Ureter (tissue), 1 donor: ENCODE measurements at regions not wholly inside any gene's neighbourhood (a gene's known extent, or its start where the extent isn't known, plus 50 kb on each side); places are given as distances from the start of the nearest gene placed in this dataset.
"Not testable (repeated sequence)": the region's sequence is repeated elsewhere in the genome, so short reads cannot be mapped to it uniquely, and the experiment has no call there.

ENCODE experiments used
- DNase-seq: peaks from one replicate; pipeline ENCODE4 v3.0.0-alpha.2; 2020; ENCODE audit warnings: low spot score
- donor health status: DM: yes; HTN: yes; CAD: no.

DNA sequence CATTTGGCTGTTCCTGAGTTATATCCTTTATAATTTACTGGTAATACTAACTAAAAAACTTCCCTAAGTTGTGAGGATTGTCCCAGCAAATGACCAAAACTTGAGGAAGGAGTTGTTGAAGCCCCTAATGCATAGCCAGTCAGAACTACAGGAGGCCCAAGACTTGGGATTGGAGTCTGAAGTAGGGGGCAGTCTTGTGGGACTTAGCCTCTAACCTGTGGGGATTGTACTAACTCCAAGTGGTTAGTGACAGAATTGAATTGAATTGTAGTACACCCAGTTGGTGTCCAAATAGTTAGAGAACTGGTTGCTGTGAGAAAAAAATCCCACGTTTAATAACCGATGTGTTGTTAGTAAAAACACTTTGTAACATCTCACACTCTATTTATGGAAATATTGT is 1506.3 kb downstream of the ADGRL3 start:
- DNase-seq = no peak

- no peak for DNase-seq
Observed at GRCh38 chr4:62683799-62684566, 1483.9 kb downstream of the ADGRL3 start.

GRCh38 chr4:62676962-62677361 is 1476.8 kb downstream of the ADGRL3 start:
- no peak for DNase-seq

DNA sequence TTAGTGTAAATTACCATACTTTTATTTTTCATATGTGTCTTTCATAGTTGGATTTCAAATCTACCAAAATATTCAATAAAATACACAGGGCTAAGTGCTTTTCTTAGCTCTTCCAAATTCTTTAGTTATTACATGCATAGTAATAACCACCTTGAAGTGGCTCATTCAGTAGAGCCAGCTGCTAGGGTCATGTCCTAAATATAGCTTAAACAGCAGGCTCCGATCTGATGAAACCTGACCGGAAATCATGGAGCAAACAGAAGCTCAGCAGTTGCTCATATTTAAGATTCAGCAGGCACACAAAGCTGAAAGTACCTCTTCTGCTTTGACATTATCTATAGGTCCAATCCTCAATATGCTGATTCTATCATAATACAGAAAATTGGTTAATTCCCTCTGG is 1470.4 kb downstream of the ADGRL3 start:
- DNase-seq = no peak

GRCh38 chr4:62661821-62662220 is 1461.7 kb downstream of the ADGRL3 start:
- no peak for DNase-seq

DNA sequence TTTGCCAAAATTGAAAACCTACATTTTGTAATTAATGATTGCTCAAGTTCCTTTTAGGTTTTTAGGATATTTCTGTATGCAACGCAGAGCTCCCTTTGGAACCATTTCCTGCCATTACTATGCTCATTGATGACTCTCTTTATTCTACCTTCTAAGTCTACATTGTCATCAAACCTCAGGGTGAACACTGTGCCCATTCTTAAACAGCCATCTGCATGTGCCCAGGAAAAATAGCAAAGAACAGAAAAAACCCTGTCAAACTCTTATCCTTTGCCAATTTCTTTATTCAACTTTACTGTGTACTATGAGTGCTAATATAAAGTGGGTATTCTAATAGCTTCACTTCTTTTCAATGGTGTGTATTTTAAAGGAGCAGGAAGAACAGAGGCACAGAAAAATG is 1455.9 kb downstream of the ADGRL3 start:
- DNase-seq = no peak

- DNase-seq = no peak
Observed at GRCh38 chr4:62644372-62644771, 1444.2 kb downstream of the ADGRL3 start.

- DNase-seq = no peak
Observed at GRCh38 chr4:62640296-62640695, 1440.2 kb downstream of the ADGRL3 start.

DNA sequence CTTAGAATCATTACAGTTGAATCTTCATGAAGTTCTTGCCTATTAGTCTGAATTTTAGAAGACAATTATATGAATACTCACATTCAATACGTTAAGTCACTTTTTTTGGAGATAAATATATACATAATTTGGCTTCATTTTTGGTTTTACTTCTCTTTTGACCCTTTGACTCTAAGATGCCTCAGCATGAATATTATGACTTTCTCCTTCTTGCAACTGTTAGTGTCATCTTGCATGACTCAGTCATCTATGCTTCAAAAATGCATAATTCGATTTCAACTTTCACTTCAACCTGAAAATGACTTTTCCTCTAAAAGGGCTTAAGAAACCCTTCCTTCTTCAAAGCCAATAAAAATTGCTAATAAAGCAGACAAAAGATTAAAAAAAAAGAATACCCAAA is 1427.5 kb downstream of the ADGRL3 start:
- no peak for DNase-seq

GRCh38 chr4:62627141-62627540 is 1427.0 kb downstream of the ADGRL3 start:
- DNase-seq = no peak

DNA sequence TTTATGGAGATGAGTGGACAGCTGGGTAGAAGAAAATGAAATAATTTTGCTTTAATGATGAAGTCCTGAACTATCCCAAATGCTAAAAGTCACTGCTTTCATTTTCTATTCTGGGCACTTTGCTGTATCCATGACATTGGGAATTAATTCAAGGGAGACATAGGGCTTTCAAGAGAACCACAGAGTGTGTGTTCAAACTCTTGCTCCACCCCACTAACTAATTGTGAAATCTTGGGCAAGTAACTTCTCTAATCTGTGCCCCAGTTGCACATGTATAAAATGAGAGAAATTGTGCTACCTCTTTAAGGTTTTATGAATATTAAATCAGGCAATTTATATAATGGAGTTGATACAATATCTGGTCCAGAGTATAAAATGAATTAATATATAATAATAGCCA is 1422.0 kb downstream of the ADGRL3 start:
- DNase-seq = no peak

- DNase-seq = no peak
Observed at GRCh38 chr4:62619971-62620370, 1419.8 kb downstream of the ADGRL3 start.

DNA sequence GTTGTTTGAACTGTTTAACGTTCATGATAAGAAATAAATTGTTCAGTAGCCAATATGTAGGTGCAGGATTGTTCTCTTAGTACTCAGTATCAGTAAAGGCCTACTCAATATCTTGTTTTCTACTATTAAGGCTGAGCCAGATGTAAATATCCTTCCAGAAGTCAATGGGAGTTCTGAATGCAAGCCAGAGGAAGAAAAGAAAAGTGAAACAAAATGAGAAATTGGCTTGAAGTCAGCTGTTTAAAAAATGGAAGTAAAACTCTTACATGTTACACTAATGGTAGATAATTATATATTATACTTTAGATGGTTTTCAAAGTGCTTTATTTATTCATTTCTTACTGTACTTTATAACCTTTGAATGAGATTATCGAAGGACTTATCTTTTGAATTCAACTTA is 1417.9 kb downstream of the ADGRL3 start:
- DNase-seq = no peak

DNA sequence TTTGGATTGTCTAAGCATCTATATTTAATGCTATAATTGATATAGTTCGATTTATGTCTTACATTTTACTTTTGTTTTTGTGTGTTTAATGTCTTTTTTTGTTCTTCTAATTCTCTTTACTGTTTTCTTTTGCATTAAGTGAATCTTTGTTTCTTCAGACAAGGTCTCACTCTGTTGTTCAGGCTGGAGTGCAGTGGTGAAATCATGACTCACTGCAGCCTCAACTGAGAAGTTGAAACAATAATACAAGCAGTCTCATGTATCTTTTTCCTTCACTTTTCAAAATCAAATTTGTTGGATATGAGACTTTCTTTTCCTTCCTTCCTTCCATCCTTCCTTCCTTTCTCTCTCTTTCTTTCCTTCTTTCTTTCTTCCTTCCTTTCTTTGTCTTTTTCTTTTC is 1401.6 kb downstream of the ADGRL3 start:
- no peak for DNase-seq

DNA sequence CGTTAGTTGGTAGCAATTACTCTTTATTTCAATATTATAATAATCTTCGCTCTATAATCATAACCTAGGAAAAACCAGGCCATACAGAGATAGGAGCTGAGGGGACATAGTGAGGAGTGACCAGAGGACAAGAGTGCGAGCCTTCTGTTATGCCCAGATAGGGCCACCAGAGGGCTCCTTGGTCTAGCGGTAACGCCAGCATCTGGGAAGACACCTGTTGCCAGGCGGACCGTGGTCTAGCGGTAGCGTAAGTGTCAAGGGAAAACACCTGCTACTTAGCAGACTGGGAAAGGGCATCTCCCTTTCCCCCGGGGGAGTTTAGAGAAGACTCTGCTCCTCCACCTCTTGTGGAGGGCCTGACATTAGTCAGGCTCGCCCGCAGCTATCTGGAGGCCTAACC is 1395.1 kb downstream of the ADGRL3 start:
- DNase-seq = not testable (repeated sequence)

DNA sequence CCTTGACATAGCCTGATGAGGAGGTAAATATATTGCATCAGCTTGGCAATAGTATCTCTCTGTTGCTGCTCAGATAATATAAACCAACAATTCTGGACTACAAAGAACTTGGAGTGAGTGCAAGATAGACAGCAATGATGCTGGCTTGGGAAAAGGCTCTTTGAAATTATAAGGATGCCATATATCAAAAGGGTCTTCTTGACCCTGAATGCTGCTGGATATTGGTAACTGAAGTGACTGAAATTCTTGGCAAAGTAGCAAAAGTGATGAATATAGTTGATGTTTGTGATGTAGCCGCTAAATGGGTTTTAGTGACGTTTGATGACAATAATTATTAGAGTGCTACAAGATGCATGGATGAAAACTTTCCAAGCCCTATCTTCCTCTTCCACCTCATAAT is 1391.6 kb downstream of the ADGRL3 start:
- no peak for DNase-seq

- no peak for DNase-seq
Observed at GRCh38 chr4:62588671-62589070, 1388.5 kb downstream of the ADGRL3 start.

DNA sequence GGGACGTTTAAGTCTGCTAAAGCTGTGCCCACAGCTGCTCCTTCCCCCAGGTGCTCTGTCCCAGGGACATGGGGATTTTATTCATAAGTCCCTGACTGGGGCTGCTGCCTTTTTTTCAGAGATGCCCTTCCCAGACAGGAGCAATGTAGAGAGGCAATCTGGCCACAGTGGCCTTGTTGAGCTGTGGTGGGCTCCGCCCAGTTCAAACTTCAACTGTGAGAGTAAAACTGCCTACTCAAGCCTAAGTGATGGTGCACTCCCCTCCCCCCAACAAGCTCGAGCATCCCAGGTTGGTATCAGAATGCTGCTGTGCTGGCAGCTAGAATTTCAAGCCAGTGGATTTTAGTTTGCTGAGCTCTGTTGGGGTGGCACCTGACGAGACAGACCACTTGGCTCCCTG is 1371.4 kb downstream of the ADGRL3 start:
- no peak for DNase-seq

- DNase-seq = no peak
Observed at GRCh38 chr4:62560858-62561257, 1360.7 kb downstream of the ADGRL3 start.

DNA sequence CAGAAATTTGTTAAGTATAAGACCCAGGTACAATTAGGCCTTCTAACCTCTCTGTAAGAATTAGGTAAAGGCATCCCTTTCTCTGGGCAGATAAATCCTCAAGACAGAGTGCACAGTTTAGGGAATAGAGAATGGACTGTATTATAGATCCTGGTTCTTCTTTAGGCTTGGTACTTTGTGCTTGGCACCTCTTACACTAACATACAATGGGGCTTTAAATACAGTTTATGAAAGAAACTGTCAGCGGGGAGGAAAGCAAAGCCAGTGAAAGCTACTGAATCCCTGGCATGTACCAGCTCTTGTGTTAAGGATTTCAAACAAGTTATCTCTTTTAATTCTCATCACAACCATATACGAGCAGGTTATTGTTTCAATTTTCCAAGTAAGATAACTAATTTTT is 1350.0 kb downstream of the ADGRL3 start:
- no peak for DNase-seq

- no peak for DNase-seq
Observed at GRCh38 chr4:62549601-62550000, 1349.5 kb downstream of the ADGRL3 start.

- DNase-seq = no peak
Observed at GRCh38 chr4:62548765-62549164, 1348.6 kb downstream of the ADGRL3 start.

DNA sequence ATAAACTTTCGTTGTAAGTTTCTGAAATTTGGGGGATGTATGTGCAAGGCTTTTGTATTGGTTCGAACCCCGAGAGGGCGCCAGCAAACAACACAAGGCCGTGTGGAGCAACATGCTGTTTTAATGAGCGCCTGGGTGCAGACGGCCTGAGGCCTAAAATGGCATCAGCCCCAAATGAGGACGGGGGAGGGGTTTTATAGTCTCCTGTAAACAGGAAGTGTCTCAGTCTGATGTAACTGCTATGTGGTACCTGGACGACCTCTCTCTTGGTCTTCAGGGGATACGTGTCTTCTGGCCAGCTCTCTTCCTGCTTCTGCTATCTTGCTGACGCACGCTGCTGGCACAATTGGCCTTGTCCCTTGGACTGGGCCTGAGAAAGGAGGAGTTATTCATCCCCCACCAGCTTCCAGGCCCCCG is 1348.0 kb downstream of the ADGRL3 start:
- no peak for DNase-seq

DNA sequence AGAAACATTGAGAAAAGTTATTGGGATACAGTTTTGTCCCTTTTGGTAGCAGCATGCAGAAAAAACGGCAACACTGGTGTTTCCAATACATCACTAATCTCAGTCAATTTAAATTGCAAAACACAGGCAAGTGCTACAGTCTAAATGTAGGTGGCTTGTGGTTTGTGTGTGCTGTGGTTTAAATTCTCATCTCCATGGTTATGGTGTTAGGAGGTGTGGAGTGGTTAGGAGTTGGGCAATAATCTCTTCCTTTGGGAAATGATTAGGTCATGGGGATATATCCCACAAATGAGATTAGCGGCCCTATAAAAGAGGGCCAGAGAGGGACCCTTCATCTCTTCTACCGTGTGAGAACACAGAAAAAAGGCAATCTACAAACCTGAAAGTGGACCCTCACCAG is 1344.3 kb downstream of the ADGRL3 start:
- no peak for DNase-seq
